Caco-2 (cell line): ENCODE measurements at regions not wholly inside any gene's neighbourhood (a gene's known extent, or its start where the extent isn't known, plus 50 kb on each side); places are given as distances from the start of the nearest gene placed in this dataset.

Source experiments
- BruUV-seq: library from RNA; stranded (reverse); fragments of 400-500 nt; replicated peaks from 2 replicates; lab custom pipeline; 2021; lab: Mats Ljungman, UMichigan
- CTCF ChIA-PET: fragments of 300-600 bp; sonication (Branson Sonifier 250); formaldehyde crosslinking; loops from one replicate; lab custom pipeline; 2022; ENCODE audit warnings: antibody characterized with exemption; lab: Charles Lee
- POLR2A ChIA-PET: fragments of 300-600 bp; sonication (Branson Sonifier 250); formaldehyde crosslinking; loops from one replicate; lab custom pipeline; 2022; ENCODE audit warnings: antibody characterized with exemption; lab: Charles Lee
- DNase-seq, 2 experiments: peaks; one replicate each; pipeline versions ENCODE4 v3.0.0 to v3.0.0-alpha.2; 2020 to 2022
- H3K27me3 ChIP-seq: replicated peaks from 2 replicates; pipeline ENCODE4 v1.6.0; 2011; ENCODE audit warnings: low read length; ENCODE audit not compliant: control insufficient read depth, insufficient read depth
- H3K36me3 ChIP-seq: 2 replicates; pipeline ENCODE4 v1.5.1; 2011; ENCODE audit warnings: low read length; ENCODE audit not compliant: control insufficient read depth, insufficient read depth
- H3K4me1 ChIP-seq: fragments of 250-450 bp; sonication (Bioruptor Pico); 2 replicates; pipeline ENCODE4 v1.5.1; 2020; ENCODE audit warnings: mild to moderate bottlenecking
- H3K4me3 ChIP-seq: 2 replicates; pipeline ENCODE4 v1.5.1; 2011; ENCODE audit warnings: low read depth, mild to moderate bottlenecking, control low read depth, low read length
- H3K9me3 ChIP-seq: fragments of 250-450 bp; sonication (Bioruptor Pico); 2 replicates; pipeline ENCODE4 v1.5.1; 2020; ENCODE audit warnings: mild to moderate bottlenecking, moderate library complexity
- H3K27ac Mint-ChIP-seq: one replicate; pipeline ENCODE4 v1.8.0; 2022; ENCODE audit warnings: mixed read lengths; ENCODE audit not compliant: unreplicated experiment
- H3K27me3 Mint-ChIP-seq: one replicate; pipeline ENCODE4 v1.8.0; 2022; ENCODE audit warnings: mixed read lengths; ENCODE audit not compliant: insufficient read depth, unreplicated experiment
- H3K36me3 Mint-ChIP-seq: one replicate; pipeline ENCODE4 v1.8.0; 2022; ENCODE audit warnings: mild to moderate bottlenecking, mixed read lengths; ENCODE audit not compliant: insufficient read depth, unreplicated experiment
- H3K4me1 Mint-ChIP-seq: one replicate; pipeline ENCODE4 v1.8.0; 2022; ENCODE audit warnings: low read depth, mixed read lengths; ENCODE audit not compliant: unreplicated experiment
- H3K4me3 Mint-ChIP-seq: one replicate; pipeline ENCODE4 v1.8.0; 2022; ENCODE audit warnings: mild to moderate bottlenecking, moderate library complexity, mixed read lengths; ENCODE audit not compliant: unreplicated experiment
- H3K9me3 Mint-ChIP-seq: one replicate; pipeline ENCODE4 v1.8.0; 2022; ENCODE audit warnings: mixed read lengths; ENCODE audit not compliant: unreplicated experiment
- CTCF ChIP-seq, 2 experiments: fragments of 200-600 bp in 1 of 2; IDR thresholded peaks; 1 replicate in 1 of 2; 2 replicates in 1 of 2; pipeline versions ENCODE4 v1.5.1 to v1.8.0; 2011 to 2022; ENCODE audit warnings: antibody characterized with exemption in 1 of 2, control low read depth in 1 of 2, inconsistent platforms in 1 of 2, low read depth in 1 of 2, low read length in 1 of 2, mild to moderate bottlenecking in 1 of 2, moderate library complexity in 1 of 2; ENCODE audit not compliant: insufficient read depth in 1 of 2, severe bottlenecking in 1 of 2, unreplicated experiment in 1 of 2
- intact Hi-C: fragments of 100-400 bp; cut with micrococcal nuclease; formaldehyde crosslinking; loops from one replicate; pipeline ENCODE4 v1.10.0; 2022; ENCODE audit not compliant: unreplicated experiment

DNA sequence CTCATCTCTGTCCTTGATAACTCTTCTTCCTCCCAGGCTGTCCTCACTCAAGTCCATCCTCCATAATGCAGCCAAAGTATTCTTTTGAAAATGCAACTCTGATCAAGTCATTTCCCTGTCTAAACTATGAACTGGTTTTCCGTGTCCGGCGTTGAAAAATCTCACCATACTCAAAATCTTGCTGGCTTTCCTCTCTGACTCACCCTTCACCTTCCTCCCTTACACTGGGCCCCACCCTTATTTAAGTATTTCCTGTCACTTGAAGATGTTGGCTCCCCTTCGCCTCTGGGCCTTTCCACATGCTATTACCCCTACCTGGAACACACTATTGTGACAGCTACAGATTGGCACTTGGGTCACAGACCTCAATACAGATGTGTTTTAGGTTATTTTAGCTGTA, 515.6 kb downstream of the INHBA start:
- Histone ChIP-seq H3K4me1 (peaks cover 40% of the 10 kb centered on the region), H3K4me3 (no peak overlapping the region), H3K27me3 (no peaks in the 10 kb centered on the region), H3K36me3 (no peaks in the 10 kb centered on the region), H3K9me3 (no peaks in the 10 kb centered on the region; the same call in 1 of the 2 replicates)
- intact Hi-C loops, result no loop called here
- Mint-ChIP-seq H3K27ac (peak overlapping the region; percentile 97), H3K27me3 (no peaks in the 10 kb centered on the region), H3K4me3 (no peak overlapping the region), H3K36me3 (peaks cover 11% of the 10 kb centered on the region), H3K4me1 (peaks cover 25% of the 10 kb centered on the region), H3K9me3 (peaks cover 39% of the 10 kb centered on the region)
- TF ChIP-seq CTCF (IDR thresholded peaks at IDR 0.05; ENCODE audit: insufficient read depth in 1 of 2, low read depth in 1 of 2, low read length in 1 of 2, severe bottlenecking in 1 of 2, unreplicated experiment in 1 of 2), result no peak
- BruUV-seq, result no TSS peak
- CTCF ChIA-PET, result no interaction called here
- DNase-seq, result no peak
- POLR2A ChIA-PET, result no interaction called here

DNA sequence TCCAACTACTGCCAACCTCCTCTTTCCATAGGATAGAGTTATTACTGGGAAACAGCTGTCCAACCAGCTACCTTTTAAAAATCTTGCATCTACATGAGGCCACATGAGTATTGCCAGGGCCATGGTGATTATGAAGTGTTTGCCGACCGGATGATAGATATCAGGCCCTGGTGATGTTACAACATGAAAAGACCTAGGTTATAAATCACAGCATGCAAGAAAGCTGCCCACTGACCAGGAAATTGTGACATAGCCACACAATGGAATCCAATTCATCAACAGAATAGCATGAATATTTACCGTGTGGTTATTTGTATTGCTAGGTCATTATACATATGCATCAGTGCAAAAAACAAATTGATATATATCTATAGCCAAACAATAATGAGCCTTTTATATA, 517.0 kb downstream of the INHBA start:
- intact Hi-C loops, result no loop called here
- no peaks in the 10 kb centered on the region for H3K27me3 Mint-ChIP-seq
- ChIA-PET POLR2A (no interaction called here), CTCF (no interaction called here)
- no peak overlapping the region for H3K4me3 Mint-ChIP-seq
- H3K36me3 Mint-ChIP-seq, result peaks cover 11% of the 10 kb centered on the region
- H3K27ac Mint-ChIP-seq, result no peak overlapping the region
- Histone ChIP-seq H3K36me3 (no peaks in the 10 kb centered on the region), H3K27me3 (no peaks in the 10 kb centered on the region), H3K9me3 (no peaks in the 10 kb centered on the region; the same call in 1 of the 2 replicates), H3K4me1 (peaks cover 40% of the 10 kb centered on the region), H3K4me3 (no peak overlapping the region)
- peaks cover 30% of the 10 kb centered on the region for H3K9me3 Mint-ChIP-seq
- TF ChIP-seq CTCF (IDR thresholded peaks at IDR 0.05; ENCODE audit: insufficient read depth in 1 of 2, low read depth in 1 of 2, low read length in 1 of 2, severe bottlenecking in 1 of 2, unreplicated experiment in 1 of 2), result no peak
- no peak for DNase-seq
- H3K4me1 Mint-ChIP-seq, result peaks cover 25% of the 10 kb centered on the region
- no TSS peak for BruUV-seq

DNA sequence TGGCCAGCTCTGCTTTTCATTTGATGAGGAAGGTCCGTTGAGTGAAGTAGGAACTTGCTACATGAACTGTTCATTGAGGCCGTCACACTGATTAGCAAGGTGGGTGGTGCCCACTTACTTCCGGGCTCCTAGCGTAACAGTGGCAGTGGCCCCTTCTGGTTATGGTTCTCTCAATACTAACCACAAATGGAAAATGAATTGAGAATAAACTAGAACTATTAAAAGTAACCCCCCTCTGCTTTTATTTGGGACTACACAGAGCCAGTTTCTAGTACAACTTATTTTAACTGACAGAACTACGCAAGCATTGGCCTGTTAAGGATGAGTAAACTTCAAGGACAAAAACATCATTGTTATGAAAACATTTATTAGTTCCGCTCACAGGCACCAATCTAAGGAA, 519.1 kb downstream of the INHBA start:
- H3K36me3 ChIP-seq, result no peaks in the 10 kb centered on the region
- no peak for TF ChIP-seq CTCF (IDR thresholded peaks at IDR 0.05; ENCODE audit: insufficient read depth in 1 of 2, low read depth in 1 of 2, low read length in 1 of 2, severe bottlenecking in 1 of 2, unreplicated experiment in 1 of 2)
- H3K4me3 ChIP-seq, result no peak overlapping the region
- ChIA-PET CTCF (no interaction called here), POLR2A (no interaction called here)
- intact Hi-C loops, result no loop called here
- H3K4me1 ChIP-seq, result peaks cover 25% of the 10 kb centered on the region
- Mint-ChIP-seq H3K4me3 (no peak overlapping the region), H3K9me3 (peaks cover 30% of the 10 kb centered on the region), H3K36me3 (peaks cover 9% of the 10 kb centered on the region), H3K27ac (peak overlapping the region; percentile 60), H3K4me1 (peaks cover 25% of the 10 kb centered on the region), H3K27me3 (no peaks in the 10 kb centered on the region)
- DNase-seq, result no peak
- H3K27me3 ChIP-seq, result no peaks in the 10 kb centered on the region
- no peaks in the 10 kb centered on the region for H3K9me3 ChIP-seq
- no TSS peak for BruUV-seq
